ENCODE measurements at regions not wholly inside any gene's neighbourhood (a gene's known extent, or its start where the extent isn't known, plus 50 kb on each side); places are given as distances from the start of the nearest gene placed in this dataset.
"Not testable (repeated sequence)": the region's sequence is repeated elsewhere in the genome, so short reads cannot be mapped to it uniquely, and the experiment has no call there.

DNA sequence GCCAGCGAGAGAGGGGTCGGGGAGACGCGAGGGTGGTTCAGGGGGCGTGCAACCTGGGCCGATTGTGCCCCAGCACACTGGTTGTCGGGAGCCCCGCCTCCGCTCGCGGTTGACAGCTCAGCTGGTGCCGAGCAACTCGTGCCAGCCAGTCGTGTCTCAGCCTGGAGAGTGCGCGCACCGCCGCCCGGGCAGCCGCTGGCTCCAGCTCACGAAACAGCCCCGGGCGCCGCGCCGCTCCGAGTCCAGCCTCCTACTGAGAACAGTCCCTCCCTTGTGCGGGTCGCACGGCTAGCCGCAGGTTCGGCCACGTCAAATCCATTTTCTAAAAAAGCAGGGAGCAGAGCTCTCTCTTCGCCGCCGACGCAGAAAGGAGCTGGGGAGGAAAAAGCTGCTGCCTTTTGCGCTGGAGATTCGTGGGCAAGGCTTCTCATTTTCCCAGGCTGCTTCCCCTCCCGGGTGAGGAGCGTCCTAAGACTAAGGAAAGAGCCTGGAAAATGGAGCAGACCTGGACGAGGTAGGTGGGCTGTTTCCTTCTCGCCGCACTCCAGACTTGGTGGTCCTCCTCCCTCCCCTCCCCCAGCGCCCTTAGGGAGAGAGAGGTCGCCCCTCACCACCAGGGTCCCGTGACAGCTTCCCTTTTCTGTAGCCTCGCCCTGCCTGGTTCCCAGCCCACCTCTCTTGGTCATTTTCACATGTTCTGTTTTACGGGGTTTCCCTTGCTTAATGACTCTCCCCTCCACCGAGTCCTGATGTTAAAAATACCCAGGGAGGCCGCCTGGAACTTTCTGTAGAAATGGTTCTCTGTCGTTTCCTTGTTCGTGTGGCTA is 56.7 kb upstream of the SEC22B start:
- not testable (repeated sequence) for H3K9me3 ChIP-seq (ENCODE audit: low read length); H3K4me2 ChIP-seq (ENCODE audit: low read depth, low read length, poor library complexity, severe bottlenecking); H3K9ac ChIP-seq (ENCODE audit: low read length); DNase-seq; H3K9me2 ChIP-seq (replicated peaks; ENCODE audit: insufficient read depth, low read length); H2AFZ ChIP-seq (ENCODE audit: low read length); H4K20me1 ChIP-seq (ENCODE audit: insufficient read depth, low read depth, low read length); H3K27ac ChIP-seq (ENCODE audit: low read length); H3K36me3 ChIP-seq (ENCODE audit: insufficient read depth, low read length); H3K4me3 ChIP-seq (ENCODE audit: low read length); H3K27me3 ChIP-seq (ENCODE audit: low read length); H3K79me2 ChIP-seq (ENCODE audit: low read length); H3K4me1 ChIP-seq (ENCODE audit: low read length)

- not testable (repeated sequence) for H4K20me1 ChIP-seq (ENCODE audit: insufficient read depth, low read depth, low read length); H3K36me3 ChIP-seq (ENCODE audit: insufficient read depth, low read length); H3K9ac ChIP-seq (ENCODE audit: low read length); H3K27ac ChIP-seq (ENCODE audit: low read length); H3K27me3 ChIP-seq (ENCODE audit: low read length); DNase-seq; H3K4me2 ChIP-seq (ENCODE audit: low read depth, low read length, poor library complexity, severe bottlenecking); H3K79me2 ChIP-seq (ENCODE audit: low read length); H3K9me2 ChIP-seq (replicated peaks; ENCODE audit: insufficient read depth, low read length); H3K4me3 ChIP-seq (ENCODE audit: low read length); H3K9me3 ChIP-seq (ENCODE audit: low read length); H2AFZ ChIP-seq (ENCODE audit: low read length); H3K4me1 ChIP-seq (ENCODE audit: low read length)
Measured at GRCh38 chr1:120229835-120230234, 53.5 kb upstream of the SEC22B start.

Small RNA genes lying in the stretch of these regions (small RNA-seq; reads per million reads assigned to genes)
- 0.24 reads per million for gene RF00003
